ENCODE measurements at regions not wholly inside any gene's neighbourhood (a gene's known extent, or its start where the extent isn't known, plus 50 kb on each side); places are given as distances from the start of the nearest gene placed in this dataset.

DNA sequence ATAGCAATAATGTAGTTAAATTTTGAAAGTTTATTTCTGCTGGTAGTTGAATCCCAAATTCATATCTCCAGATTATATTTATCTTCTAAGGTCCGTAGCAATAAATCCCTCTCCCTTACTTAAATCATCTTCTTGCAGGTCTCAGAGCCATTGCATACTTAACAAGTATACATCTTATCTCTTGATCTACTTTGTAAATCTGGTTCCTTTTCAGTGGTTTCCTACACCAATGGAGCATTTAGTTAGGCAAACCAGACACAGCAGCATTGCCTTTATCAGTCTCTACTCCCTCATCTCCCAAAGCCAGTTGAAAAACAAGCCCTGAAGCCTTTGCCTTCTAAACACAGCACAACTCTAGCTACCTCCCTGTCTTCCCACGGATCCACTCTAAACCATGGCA is 440.9 kb downstream of the CNTN6 start:
- TF ChIP-seq, protein P1, sequence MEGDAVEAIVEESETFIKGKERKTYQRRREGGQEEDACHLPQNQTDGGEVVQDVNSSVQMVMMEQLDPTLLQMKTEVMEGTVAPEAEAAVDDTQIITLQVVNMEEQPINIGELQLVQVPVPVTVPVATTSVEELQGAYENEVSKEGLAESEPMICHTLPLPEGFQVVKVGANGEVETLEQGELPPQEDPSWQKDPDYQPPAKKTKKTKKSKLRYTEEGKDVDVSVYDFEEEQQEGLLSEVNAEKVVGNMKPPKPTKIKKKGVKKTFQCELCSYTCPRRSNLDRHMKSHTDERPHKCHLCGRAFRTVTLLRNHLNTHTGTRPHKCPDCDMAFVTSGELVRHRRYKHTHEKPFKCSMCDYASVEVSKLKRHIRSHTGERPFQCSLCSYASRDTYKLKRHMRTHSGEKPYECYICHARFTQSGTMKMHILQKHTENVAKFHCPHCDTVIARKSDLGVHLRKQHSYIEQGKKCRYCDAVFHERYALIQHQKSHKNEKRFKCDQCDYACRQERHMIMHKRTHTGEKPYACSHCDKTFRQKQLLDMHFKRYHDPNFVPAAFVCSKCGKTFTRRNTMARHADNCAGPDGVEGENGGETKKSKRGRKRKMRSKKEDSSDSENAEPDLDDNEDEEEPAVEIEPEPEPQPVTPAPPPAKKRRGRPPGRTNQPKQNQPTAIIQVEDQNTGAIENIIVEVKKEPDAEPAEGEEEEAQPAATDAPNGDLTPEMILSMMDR (IDR thresholded peaks at IDR 0.05), result no peak
- no peak for TF ChIP-seq POLR2A (IDR thresholded peaks at IDR 0.05)

All from right lobe of liver (tissue), 4 donors.